GM18499 (cell line): ENCODE measurements at regions not wholly inside any gene's neighbourhood (a gene's known extent, or its start where the extent isn't known, plus 50 kb on each side); places are given as distances from the start of the nearest gene placed in this dataset.

ENCODE experiments used
- ATAC-seq: cut with Tn5 transposase; IDR thresholded peaks from one replicate; pipeline ENCODE4 v1.9.1; 2021; ENCODE audit warnings: moderate number of reproducible peaks; ENCODE audit not compliant: insufficient read depth, unreplicated experiment

DNA sequence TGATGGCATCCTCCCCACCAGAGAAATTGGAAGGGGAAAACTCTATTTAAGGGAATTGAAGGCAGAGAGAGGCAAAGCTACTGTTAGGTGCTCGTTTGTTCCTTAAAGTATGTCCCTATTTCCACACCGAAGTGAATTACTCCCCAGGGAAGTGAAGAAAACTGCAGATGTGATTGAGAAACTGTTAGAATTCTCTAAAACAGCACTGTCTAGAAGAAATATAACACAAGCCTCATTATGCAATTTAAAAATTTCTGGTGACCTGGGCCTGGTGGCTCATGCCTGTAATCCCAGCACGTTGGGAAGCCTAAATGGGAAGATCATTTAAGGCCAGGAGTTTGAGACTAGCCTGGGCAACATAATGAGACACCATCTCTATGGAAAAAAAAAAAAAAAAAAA lies 305.0 kb downstream of the SHQ1 start:
- ATAC-seq, result no peak

DNA sequence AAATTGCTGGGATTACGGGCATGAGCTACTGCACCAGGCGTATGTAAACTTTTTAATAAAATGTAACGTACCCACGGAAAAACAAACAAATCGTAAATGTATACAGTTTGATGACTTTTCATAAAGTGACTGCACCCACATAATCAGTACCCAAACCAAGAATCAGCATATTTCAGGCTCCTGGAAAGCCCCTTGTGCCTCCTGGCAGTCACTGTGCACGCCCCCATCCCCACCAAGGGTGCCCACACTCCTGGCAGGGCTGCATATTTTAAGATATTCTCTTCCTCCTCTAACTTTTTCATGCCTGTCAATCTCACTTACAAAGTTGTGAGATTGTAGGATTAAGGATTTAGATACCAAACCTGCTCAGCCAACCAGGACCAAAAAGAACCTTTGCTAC lies 305.5 kb downstream of the SHQ1 start:
- ATAC-seq, result no peak

DNA sequence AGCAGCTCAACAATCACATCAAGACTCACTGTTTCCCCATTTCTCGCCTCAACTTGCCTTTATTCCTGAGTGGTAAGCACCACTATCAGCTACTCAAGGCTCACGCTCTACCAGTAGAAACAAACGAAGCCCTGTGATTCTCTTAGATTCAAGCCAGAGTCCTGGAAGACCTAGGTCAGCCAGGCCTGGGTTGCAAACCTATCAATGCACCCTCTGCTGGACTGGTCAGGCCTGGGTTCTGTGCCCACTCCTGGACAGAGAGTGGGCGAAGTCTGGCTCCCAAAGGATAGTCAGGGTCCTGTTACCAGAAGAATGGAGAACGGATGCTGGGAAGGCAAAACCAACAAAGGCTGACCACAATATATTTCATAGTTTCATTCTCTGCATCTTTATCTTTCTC lies 308.4 kb downstream of the SHQ1 start:
- no peak for ATAC-seq

DNA sequence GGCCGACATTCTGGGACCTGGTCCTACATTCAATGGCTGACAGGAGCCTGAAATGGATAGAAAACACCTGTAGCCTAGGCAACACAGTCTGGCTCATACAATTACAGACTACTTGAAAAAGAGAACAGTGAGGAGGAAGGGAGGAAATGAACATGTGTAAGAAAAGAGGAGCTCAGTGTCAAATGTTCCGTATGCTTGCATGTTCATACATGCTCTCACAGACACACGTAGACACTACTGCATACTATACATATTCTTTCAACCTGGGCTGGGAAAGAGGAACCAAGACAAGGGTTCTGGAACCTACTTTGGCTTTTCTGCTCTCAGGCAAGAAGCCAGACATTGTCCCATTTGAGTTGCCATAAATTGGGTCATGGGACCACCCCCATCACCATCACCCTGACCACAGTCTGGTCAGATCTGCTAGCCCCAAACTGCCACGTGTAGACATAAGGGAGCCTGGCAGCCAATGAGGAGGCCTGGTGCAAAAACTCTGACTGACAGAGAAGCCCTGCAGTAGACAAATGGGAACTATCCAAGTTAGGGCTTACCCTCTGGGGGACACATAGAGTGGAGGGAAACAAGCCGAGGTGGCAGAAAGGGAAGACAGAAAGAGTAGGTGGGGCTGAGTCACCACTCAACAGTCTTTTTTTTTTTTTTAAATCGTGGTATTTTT lies 310.0 kb downstream of the SHQ1 start:
- ATAC-seq, result peak; percentile 58

GRCh38 chr3:72537448-72537847 lies 310.8 kb downstream of the SHQ1 start:
- no peak for ATAC-seq

DNA sequence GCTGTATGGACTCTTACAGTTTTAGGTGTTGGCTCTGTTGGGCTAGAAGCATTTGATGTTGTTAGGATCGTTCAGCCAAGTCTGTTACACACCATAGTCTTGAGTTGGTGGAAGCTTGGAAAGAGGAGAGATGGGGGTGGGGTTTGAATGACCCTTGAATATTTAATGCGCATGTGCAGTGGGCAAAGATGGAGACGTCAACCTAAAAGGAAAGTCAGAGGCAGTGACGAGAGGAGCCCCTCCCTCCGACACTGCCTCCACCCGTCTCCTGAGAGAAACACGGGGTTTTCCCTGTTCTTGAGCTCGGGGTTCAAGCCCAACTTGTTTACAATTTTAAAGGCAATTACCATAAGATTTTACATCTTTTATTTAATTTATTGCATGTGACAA lies 311.4 kb downstream of the SHQ1 start:
- no peak for ATAC-seq

GRCh38 chr3:72536206-72536877 lies 311.9 kb downstream of the SHQ1 start:
- ATAC-seq, result no peak

DNA sequence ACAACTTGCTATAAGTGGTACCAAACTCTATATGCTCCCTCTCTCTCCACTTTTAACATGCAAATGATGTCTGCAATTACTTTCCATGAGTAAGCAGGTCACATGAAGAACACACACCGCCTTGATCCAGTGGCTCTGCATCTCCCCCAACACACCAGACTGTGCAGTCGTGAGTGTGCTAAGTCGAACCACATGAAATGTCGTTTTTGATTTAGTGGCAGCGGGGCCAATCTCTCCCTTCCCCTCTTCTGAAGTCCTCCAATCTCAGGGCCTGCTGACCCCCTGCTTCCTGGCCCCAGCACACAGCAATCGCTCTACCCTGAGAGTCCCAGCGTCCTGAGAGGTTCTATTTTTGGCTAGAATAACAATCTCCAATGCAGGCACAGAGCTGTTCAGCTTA lies 312.5 kb downstream of the SHQ1 start:
- ATAC-seq, result no peak

DNA sequence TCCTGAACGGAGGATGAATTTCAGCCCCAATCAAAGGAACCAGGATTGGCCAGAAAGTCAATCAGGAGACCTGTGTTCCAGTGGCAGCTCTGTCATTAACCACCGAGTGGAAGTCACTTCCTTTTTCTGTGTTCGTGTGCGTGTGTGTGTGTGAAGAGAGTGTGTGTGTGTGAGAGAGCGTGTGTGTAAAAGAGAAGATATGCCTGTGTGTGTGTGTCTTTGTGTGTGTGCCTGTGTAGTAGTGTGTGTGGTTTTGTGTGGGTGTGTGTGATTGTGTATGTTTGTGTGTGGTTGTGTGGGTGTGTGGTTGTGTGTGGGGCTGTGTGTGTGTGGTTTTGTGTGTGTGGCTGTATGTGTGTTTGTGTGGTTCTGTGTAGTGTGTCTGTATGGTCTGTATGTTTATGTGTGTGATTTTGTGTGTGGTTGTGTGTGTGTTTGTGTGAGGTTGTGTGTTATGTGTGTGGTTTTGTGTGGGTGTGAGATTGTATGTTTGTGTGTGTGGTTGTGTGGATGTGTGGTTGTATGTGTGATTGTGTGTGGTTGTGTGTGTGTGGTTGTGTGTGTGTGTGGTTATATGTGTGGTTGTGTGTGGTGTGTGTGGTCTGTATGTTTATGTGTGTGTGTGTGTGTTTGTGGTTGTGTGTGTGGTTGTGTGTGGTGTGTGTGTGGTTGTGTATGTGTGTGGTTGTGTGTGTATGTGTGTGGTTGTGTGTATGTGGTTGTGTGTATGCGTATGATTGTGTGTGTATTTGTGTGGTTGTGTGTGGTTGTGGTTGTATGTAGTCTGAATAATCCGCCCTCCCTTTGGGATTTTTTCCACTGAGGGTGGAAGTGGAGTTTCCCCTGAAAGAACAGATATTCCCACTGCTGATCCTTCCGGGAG lies 314.4 kb downstream of the SHQ1 start:
- ATAC-seq, result no peak

DNA sequence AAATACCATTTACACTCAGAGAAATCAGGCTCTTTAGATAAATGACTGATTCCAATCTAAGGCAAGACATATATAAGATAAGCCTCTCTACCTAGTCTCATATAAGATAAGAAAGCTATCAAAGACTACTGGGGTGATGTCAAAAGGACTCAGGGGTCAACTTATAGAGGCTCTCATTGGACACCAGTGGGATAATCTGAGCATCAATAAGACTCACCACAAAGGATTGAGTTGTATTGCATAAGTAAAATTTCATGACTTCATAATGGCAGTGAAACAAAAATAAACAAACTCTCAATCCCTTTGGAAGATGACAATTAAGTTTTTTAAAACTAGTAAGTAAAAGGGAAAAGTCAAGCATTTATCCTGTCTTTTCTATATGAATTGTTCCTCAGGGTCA lies 317.8 kb downstream of the SHQ1 start:
- no peak for ATAC-seq

DNA sequence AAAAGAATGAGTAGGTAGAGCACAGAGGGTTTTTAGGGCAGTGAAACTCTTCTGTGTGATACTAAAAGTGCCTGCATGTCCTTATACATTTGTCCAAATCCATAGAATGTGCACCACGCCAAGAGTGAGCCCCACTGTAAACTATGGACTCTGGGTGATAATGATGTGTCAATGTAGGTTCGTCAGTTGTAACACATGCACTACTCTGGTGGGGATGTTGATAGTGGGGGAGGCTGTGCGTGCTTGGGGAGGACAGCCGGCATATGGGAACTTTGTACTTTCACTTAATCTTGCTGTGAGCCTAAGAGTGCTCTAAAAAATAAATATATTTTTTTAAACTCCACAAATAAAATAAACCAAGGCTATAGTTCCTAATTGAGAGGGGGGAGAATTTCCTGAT lies 319.2 kb downstream of the SHQ1 start:
- no peak for ATAC-seq

DNA sequence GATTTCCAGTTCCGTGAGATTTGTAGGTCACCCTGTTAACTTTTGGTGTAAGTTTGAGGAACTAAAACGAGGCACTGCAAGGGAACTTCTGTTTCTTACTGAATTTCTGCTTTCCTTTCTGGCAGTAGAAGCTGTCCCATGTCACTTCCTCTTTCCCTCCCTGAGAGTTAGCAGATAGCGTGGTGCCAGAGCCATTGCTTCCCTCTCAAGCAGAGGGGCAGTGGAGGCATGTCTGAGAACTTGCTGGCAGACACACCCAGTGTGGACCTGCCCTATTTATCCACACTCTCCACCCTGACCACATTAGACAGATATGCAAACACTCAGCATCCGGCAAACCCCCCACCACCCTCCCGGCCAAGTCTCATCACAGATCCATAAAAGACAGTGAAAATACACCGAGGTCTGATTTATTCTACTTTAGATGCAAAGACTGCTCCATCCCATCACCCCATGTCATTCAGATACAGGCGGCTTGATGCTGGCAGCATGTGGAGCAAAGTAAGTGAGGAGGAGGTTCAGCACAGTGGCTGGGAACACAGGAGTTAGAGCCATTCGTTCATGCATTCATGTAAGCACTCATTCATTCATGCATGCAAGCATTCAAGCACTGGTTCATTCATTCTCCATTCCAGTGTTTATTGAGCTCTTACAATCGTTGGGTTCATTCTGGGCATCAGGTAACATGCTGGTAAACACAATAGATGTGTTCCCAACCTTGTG lies 324.7 kb downstream of the SHQ1 start:
- ATAC-seq, result peak; percentile 62

DNA sequence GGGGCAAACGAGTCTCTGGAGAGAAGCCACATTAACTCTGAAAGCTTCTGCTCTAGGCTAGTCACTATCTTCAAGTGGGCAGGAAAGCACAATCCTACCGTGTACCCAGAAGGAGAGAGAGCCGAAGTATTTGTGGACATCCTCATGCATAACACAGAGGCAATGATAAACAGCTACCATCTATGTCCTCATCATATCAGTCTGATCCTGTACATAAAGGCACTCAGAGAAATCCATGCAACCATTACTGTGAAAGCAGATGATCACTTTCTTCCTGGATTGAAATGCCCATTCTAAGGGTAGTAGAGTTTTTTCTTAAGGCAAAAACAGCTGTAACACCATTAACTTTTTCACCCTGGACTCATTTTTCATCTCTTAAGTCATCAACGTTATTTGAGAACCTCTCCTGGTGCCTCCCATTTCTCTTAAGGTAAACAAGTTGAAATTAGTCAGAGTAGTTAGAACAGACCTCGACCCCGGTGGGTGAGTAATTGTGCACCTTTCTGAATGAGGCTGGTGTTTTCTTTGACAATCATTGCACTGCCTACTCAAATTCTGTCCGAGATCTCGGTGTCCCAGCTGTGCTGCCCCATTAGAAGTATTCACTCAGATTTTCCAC lies 327.4 kb downstream of the SHQ1 start:
- no peak for ATAC-seq

DNA sequence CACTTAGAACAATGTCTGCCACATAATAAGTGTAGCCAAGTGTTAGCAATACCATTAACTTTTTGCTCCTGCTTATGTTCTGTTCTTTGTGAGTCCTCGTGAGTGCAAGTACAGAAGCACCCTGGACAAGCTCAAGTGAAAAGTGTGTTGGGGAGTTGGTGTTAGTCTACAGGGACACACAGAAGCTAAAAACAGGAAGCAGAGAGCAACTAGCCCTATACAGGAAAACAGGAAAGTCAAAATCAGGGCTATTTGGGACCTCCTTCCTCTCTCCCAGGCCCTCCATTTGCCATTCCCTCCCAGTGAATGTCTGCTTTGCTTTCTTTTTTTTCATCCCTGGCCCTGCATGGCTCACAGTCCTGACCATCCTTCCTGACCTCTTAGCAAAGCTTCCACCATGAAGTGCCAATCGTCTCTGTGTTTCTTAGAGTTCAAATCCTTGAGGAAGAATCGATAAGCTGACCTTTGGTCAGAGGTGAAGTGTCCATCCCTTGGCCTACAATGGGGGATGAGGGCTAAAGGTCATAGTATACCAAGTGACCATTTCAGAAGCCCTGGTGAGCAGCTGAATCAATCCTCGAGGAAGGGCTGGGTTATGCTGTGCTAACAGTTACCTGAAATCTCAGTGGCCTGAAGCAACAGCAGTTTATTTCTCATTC lies 328.2 kb downstream of the SHQ1 start:
- no peak for ATAC-seq

DNA sequence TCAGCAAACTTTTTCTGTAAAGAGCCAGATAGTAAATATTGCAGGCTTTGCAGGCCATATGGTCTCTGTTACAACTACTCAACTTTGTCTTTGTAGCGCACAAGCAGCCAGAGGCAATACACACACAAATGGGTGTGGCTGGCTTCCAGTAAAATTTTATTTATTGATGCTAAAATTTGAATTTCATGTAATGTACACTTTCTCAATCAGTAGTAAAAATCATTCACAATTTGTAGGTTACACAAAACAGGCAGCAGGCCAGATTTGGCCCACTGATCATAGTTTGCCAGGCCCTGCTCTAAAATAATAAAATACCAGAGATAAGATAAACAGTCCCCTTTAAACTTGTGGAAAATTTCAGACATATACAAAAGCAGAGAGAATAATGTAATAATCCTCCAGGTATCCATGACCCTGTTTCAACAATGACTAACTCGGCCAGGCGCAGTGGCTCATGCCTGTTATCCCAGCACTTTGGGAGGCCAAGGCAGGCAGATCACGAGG lies 330.3 kb downstream of the SHQ1 start:
- ATAC-seq, result no peak

GRCh38 chr3:72517336-72517735 lies 330.9 kb downstream of the SHQ1 start:
- ATAC-seq, result no peak

DNA sequence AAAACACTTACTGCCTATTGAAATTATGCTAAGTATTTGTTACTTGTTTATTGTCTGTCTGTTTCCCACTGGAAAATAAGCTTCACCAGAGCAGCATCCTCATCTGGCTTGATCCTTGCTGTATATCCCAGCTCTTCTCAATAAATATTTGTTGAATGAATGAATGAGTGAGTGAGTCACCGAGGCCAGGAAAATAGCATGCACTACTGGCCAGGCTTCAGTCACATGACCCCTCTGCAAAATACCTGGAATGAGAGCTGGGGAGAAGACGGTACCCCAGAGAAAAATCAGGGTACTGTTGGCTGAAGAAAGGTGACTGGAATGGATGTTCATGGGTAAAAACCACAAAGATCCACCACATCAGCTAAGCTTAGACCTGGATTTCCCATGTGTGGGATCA lies 331.9 kb downstream of the SHQ1 start:
- no peak for ATAC-seq

DNA sequence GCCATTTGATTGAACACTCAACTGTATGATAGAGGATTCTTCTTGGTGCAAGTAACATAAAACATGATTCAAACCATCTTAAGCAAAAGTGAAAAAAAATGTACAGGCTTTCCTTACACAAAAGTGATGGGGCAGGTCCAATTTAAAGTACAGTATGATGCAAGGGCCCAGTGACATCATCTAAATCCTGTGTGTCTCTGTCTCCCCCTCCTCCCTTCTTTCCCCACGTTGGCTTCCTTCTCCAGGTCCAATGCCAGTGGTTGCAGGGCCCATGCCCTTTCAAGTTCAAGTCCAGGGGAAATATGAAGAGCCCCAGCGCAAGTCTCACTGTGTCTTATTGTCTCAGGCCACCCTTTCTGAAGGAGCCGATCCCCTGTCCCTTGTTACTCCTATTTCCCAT lies 332.3 kb downstream of the SHQ1 start:
- no peak for ATAC-seq

DNA sequence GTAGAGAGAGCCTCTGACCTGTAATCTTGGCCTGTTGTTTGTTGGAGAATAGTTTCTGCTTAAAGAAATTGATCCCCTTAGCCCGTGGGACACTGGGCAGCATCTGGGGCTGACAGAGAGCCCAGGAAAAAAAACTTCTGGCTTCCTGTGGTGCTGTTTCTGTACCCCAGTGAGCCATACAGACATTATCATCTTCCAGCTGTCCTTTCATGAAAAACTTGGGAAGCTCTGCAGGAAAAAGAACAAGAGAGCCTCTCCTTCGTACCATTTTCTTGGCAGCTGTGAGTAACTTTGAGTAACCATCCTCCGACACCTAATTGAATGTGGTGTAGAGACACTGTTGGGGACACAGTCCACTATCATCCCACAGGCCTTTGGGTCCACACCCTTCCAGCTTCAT lies 333.0 kb downstream of the SHQ1 start:
- ATAC-seq, result no peak

- ATAC-seq, result no peak
Observed at GRCh38 chr3:72510247-72510646, 338.0 kb downstream of the SHQ1 start.
